ENCODE measurements at regions not wholly inside any gene's neighbourhood (a gene's known extent, or its start where the extent isn't known, plus 50 kb on each side); places are given as distances from the start of the nearest gene placed in this dataset.

GRCh38 chr9:81832571-81833285 is 95.5 kb upstream of the SPATA31D4 start:
- H3K27me3 ChIP-seq (ENCODE audit: control insufficient read depth in 1 of 2, insufficient read depth in 2 of 2, low read length in 2 of 2), result no peaks in the 10 kb centered on the region
- Mint-ChIP-seq H3K9me3 (no peaks in the 10 kb centered on the region), H3K36me3 (ENCODE audit: low read depth) (no peaks in the 10 kb centered on the region), H3K4me3 (no peak overlapping the region), H3K27ac (no peak overlapping the region), H3K4me1 (ENCODE audit: low read depth) (no peaks in the 10 kb centered on the region), H3K27me3 (no peaks in the 10 kb centered on the region)
- no peaks in the 10 kb centered on the region for H3K36me3 ChIP-seq (ENCODE audit: insufficient read depth, low read length)
- no peaks in the 10 kb centered on the region for H3K4me1 ChIP-seq (ENCODE audit: insufficient read depth, low read length)
- no peak for ATAC-seq (ENCODE audit: poor library complexity)
- no peak overlapping the region for H3K4me3 ChIP-seq (ENCODE audit: low read length)
- DNase-seq, result no peak
- H3K9me3 ChIP-seq (ENCODE audit: control insufficient read depth in 1 of 2, insufficient read depth in 1 of 2, low read length in 2 of 2), result no peaks in the 10 kb centered on the region
- ChIA-PET POLR2A (no interaction called here), CTCF (interaction anchor here (1.3 kb wide), 1 partner anchor 9 kb away, joined by 5 read pairs; no protein-coding TSS in a partner anchor)
- TF ChIP-seq, protein P1, sequence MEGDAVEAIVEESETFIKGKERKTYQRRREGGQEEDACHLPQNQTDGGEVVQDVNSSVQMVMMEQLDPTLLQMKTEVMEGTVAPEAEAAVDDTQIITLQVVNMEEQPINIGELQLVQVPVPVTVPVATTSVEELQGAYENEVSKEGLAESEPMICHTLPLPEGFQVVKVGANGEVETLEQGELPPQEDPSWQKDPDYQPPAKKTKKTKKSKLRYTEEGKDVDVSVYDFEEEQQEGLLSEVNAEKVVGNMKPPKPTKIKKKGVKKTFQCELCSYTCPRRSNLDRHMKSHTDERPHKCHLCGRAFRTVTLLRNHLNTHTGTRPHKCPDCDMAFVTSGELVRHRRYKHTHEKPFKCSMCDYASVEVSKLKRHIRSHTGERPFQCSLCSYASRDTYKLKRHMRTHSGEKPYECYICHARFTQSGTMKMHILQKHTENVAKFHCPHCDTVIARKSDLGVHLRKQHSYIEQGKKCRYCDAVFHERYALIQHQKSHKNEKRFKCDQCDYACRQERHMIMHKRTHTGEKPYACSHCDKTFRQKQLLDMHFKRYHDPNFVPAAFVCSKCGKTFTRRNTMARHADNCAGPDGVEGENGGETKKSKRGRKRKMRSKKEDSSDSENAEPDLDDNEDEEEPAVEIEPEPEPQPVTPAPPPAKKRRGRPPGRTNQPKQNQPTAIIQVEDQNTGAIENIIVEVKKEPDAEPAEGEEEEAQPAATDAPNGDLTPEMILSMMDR (IDR thresholded peaks at IDR 0.05), result no peak
- H3K27ac ChIP-seq (ENCODE audit: low read depth in 1 of 2, low read length in 2 of 2), result no peak overlapping the region
- intact Hi-C loops (cut with DNase I, micrococcal nuclease), result no loop called here

DNA sequence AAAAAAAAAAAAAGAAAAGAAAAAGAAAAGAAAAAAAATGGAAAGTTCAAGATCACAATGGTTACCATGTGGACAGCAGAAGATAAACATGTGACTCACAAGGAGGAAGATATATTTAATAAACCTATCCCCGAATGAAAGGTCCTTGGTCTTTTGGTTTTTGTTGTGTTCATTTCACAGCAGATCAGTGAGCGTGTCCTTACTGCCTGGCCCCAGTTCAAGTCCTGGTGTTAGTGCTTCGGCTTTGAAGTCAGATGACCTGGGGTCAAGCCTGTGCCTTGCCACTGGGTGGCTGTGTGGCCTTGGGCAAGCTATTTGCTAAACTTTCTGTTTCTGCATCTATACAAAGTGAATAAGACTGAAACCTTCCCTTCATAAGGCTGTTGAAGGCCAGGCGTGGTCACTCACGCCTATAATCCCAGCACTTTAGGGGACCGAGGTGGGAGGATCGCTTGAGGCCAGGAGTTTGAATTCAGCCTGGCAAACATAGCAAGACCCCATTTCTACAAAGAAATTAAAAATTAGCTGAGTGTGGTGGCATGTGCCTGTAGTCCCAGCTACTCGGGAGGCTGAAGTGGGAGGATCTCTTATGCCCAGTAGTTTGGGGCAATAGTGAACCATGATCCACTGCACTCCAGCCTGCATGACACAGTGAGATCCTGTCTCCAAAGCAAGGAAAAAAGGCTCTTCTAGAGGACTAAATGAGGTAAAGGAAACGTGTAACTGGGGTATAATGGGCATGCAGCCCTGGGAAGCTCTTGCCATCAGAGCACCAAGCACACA is 94.5 kb upstream of the SPATA31D4 start:
- CTCF ChIA-PET, result no interaction called here
- no peak for ATAC-seq (ENCODE audit: poor library complexity)
- POLR2A ChIA-PET, result no interaction called here

GRCh38 chr9:81841333-81841732 is 86.9 kb upstream of the SPATA31D4 start:
- Mint-ChIP-seq H3K4me1 (ENCODE audit: low read depth) (no peaks in the 10 kb centered on the region), H3K27ac (no peak overlapping the region), H3K36me3 (ENCODE audit: low read depth) (no peaks in the 10 kb centered on the region), H3K9me3 (no peaks in the 10 kb centered on the region), H3K27me3 (no peaks in the 10 kb centered on the region), H3K4me3 (no peak overlapping the region)
- ATAC-seq (ENCODE audit: poor library complexity) (no peak), DNase-seq (no peak)
- H3K4me3 ChIP-seq (ENCODE audit: low read length), result no peak overlapping the region
- ChIA-PET CTCF (interaction anchor here (1.1 kb wide), 1 partner anchor 9 kb away, joined by 5 read pairs; no protein-coding TSS in a partner anchor), POLR2A (no interaction called here)
- H3K9me3 ChIP-seq (ENCODE audit: control insufficient read depth in 1 of 2, insufficient read depth in 1 of 2, low read length in 2 of 2), result peaks cover 0 to 4% of the 10 kb centered on the region in 2 experiments
- no peak overlapping the region for H3K27ac ChIP-seq (ENCODE audit: low read depth in 1 of 2, low read length in 2 of 2)
- TF ChIP-seq, protein P1 (IDR thresholded peaks at IDR 0.05), result no peak
- H3K36me3 ChIP-seq (ENCODE audit: insufficient read depth, low read length), result no peaks in the 10 kb centered on the region
- intact Hi-C loops (cut with DNase I, micrococcal nuclease), result no loop called here
- no peaks in the 10 kb centered on the region for H3K27me3 ChIP-seq (ENCODE audit: control insufficient read depth in 1 of 2, insufficient read depth in 2 of 2, low read length in 2 of 2)
- no peaks in the 10 kb centered on the region for H3K4me1 ChIP-seq (ENCODE audit: insufficient read depth, low read length)

More for the DNA sequence above, 94.5 kb upstream of the SPATA31D4 start:
- intact Hi-C loops (cut with DNase I, micrococcal nuclease), result no loop called here
- H3K27me3 ChIP-seq (ENCODE audit: control insufficient read depth in 1 of 2, insufficient read depth in 2 of 2, low read length in 2 of 2), result no peaks in the 10 kb centered on the region
- no peaks in the 10 kb centered on the region for H3K4me1 ChIP-seq (ENCODE audit: insufficient read depth, low read length)
- no peaks in the 10 kb centered on the region for H3K4me1 Mint-ChIP-seq (ENCODE audit: low read depth)
- no peak overlapping the region for H3K4me3 Mint-ChIP-seq
- no peaks in the 10 kb centered on the region for H3K27me3 Mint-ChIP-seq
- TF ChIP-seq, protein P1 (IDR thresholded peaks at IDR 0.05), result no peak
- H3K9me3 Mint-ChIP-seq, result no peaks in the 10 kb centered on the region
- H3K27ac Mint-ChIP-seq, result no peak overlapping the region
- H3K36me3 Mint-ChIP-seq (ENCODE audit: low read depth), result no peaks in the 10 kb centered on the region
- H3K4me3 ChIP-seq (ENCODE audit: low read length), result no peak overlapping the region
- H3K27ac ChIP-seq (ENCODE audit: low read depth in 1 of 2, low read length in 2 of 2), result no peak overlapping the region
- DNase-seq, result no peak
- no peaks in the 10 kb centered on the region for H3K9me3 ChIP-seq (ENCODE audit: control insufficient read depth in 1 of 2, insufficient read depth in 1 of 2, low read length in 2 of 2)
- no peaks in the 10 kb centered on the region for H3K36me3 ChIP-seq (ENCODE audit: insufficient read depth, low read length)

Measured in CD4-positive, alpha-beta T cell (primary cell).